ENCODE measurements at regions not wholly inside any gene's neighbourhood (a gene's known extent, or its start where the extent isn't known, plus 50 kb on each side); places are given as distances from the start of the nearest gene placed in this dataset.

DNA sequence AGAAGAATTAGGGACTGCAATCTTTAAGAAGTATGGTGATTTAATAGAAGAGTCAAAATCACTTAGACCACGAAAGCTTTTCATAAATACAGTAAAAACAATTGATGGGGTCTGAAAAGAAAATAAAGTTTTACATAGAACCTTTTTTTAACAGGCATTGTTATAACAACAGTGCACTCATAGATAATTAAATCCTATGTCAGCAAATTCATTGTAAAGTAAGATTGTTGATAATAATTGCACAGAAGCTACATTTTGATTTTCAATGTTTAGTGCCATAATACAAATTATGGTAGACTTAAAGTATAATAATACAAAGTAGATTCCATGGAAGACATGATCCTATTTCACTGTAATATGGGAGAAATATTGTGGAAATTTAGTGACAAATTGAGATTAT is 130.7 kb upstream of the FSIP2 start:
- no peaks in the 10 kb centered on the region for H3K79me2 ChIP-seq (ENCODE audit: control insufficient read depth in 1 of 2, insufficient read depth in 2 of 2, low read length in 2 of 2)
- no peaks in the 10 kb centered on the region for H4K20me1 ChIP-seq (replicated peaks in 1 of 2; ENCODE audit: control insufficient read depth in 1 of 2, insufficient read depth in 2 of 2, low read length in 2 of 2)
- no peak overlapping the region for H2AFZ ChIP-seq (ENCODE audit: low read length)
- no peak overlapping the region for H4K5ac ChIP-seq (ENCODE audit: insufficient read length, low read depth, low read length)
- H3K14ac ChIP-seq (ENCODE audit: insufficient read length): no peak overlapping the region
- DNase-seq (ENCODE audit: low read depth in 1 of 2, low spot score in 2 of 2) (no peak), FAIRE-seq (no peak)
- H3K36me3 ChIP-seq (ENCODE audit: control insufficient read depth in 2 of 4, insufficient read depth in 4 of 4, low read length in 3 of 4): no peaks in the 10 kb centered on the region
- no peak overlapping the region for H2BK120ac ChIP-seq (replicated peaks; ENCODE audit: low read depth, low read length)
- ChIA-PET POLR2A (ENCODE audit: partially characterized antibody) (no interaction called here), CTCF (ENCODE audit: partially characterized antibody) (interaction anchor here (0.6 kb wide), 1 partner anchor 932 kb away, joined by 4 read pairs; no protein-coding TSS in a partner anchor)
- no peak overlapping the region for H2BK15ac ChIP-seq (ENCODE audit: low read length)
- no peak overlapping the region for H4K8ac ChIP-seq (ENCODE audit: extremely low read depth, insufficient read depth, low read length)
- H3K18ac ChIP-seq (ENCODE audit: extremely low read depth, low read length): no peak overlapping the region
- no peak overlapping the region for H3K4me3 ChIP-seq (ENCODE audit: extremely low read depth in 1 of 4, insufficient read depth in 2 of 4, low read depth in 3 of 4, low read length in 4 of 4)
- no peak overlapping the region for H2BK5ac ChIP-seq (ENCODE audit: low read depth, low read length)
- no peak overlapping the region for H3K4me2 ChIP-seq (ENCODE audit: insufficient read depth in 1 of 2, low read depth in 2 of 2, low read length in 2 of 2)
- H2BK20ac ChIP-seq (ENCODE audit: low read length): no peak overlapping the region
- peak; percentile 66; the same call in 1 of the 2 replicates for TF ChIP-seq MAFK (IDR thresholded peaks at IDR 0.05; ENCODE audit: low read depth, low read length)
- TF ChIP-seq RXRA (IDR thresholded peaks at IDR 0.05; ENCODE audit: insufficient read depth, low read depth, low read length): no peak
- no peak for TF ChIP-seq CBX8 (IDR thresholded peaks at IDR 0.05; ENCODE audit: borderline replicate concordance, low read depth, low read length)
- no peak for TF ChIP-seq POU5F1 (IDR thresholded peaks at IDR 0.05; ENCODE audit: low read depth, low read length)
- no peak for TF ChIP-seq BRCA1 (IDR thresholded peaks at IDR 0.05; ENCODE audit: low read depth, low read length)
- H3K4me1 ChIP-seq (replicated peaks in 1 of 4; ENCODE audit: control insufficient read depth in 3 of 4, insufficient read depth in 4 of 4, low read length in 3 of 4): no peaks in the 10 kb centered on the region
- H3K23me2 ChIP-seq (ENCODE audit: low read depth, low read length): no peaks in the 10 kb centered on the region
- no peak overlapping the region for H4K91ac ChIP-seq (replicated peaks; ENCODE audit: insufficient read length, low read length)
- H3K27me3 ChIP-seq (replicated peaks in 1 of 4; ENCODE audit: control insufficient read depth in 3 of 4, extremely low read depth in 1 of 4, insufficient read depth in 3 of 4, low read length in 3 of 4): no peaks in the 10 kb centered on the region
- no peak overlapping the region for H3K4ac ChIP-seq (replicated peaks; ENCODE audit: insufficient read length, low read depth, low read length)
- H3K56ac ChIP-seq (replicated peaks; ENCODE audit: insufficient read length, low read depth, low read length): no peak overlapping the region
- H3K23ac ChIP-seq (ENCODE audit: insufficient read length): no peak overlapping the region
- H3K9me3 ChIP-seq (ENCODE audit: insufficient read depth in 2 of 2, low read depth in 1 of 2, low read length in 1 of 2): no peaks in the 10 kb centered on the region
- H3K9ac ChIP-seq (replicated peaks in 1 of 4; ENCODE audit: extremely low read depth in 1 of 4, low read depth in 3 of 4, low read length in 3 of 4): no peak overlapping the region
- 88% methylated on average over 1 of the region's 1 CpG; no CpG with 5 or more reads in 1 of the 2 experiments for WGBS, 2 experiments (ENCODE audit: extremely low coverage in 1 of 2, insufficient coverage in 1 of 2, insufficient read length in 1 of 2, insufficient replicate concordance in 2 of 2, low coverage in 1 of 2, low lambda C conversion rate in 2 of 2, missing lambda C conversion rate in 1 of 2)
- no peak overlapping the region for H2AK5ac ChIP-seq (ENCODE audit: low read depth, low read length)
- H3K79me1 ChIP-seq (ENCODE audit: low read depth, low read length): no peaks in the 10 kb centered on the region
- H3K27ac ChIP-seq (ENCODE audit: low read depth, low read length): no peak overlapping the region
- no peak overlapping the region for H2BK12ac ChIP-seq (ENCODE audit: low read depth, low read length)

Measured in H1 (cell line).